Fibroblast of pulmonary artery (primary cell): ENCODE measurements at regions not wholly inside any gene's neighbourhood (a gene's known extent, or its start where the extent isn't known, plus 50 kb on each side); places are given as distances from the start of the nearest gene placed in this dataset.
A peak's percentile ranks its signal among the peaks of the same experiment; 100 is the strongest.

Experiments
- DNase-seq: peaks from one replicate; pipeline ENCODE4 v3.0.0-alpha.2; 2010; ENCODE audit warnings: low read depth
- H3K4me3 ChIP-seq: replicated peaks from 2 replicates; pipeline ENCODE4 v1.5.1; 2011; ENCODE audit warnings: low read depth, mild to moderate bottlenecking, control low read depth, low read length, moderate library complexity
- CTCF ChIP-seq: IDR thresholded peaks from 2 replicates; pipeline ENCODE4 v1.5.1; 2011; ENCODE audit warnings: mild to moderate bottlenecking, control low read depth, low read length, inconsistent platforms; ENCODE audit errors: missing control alignments

GRCh38 chr17:77577491-77577890, 381.0 kb upstream of the TNRC6C start:
- H3K4me3 ChIP-seq = no peak overlapping the region
- DNase-seq = no peak
- TF ChIP-seq CTCF = no peak

GRCh38 chr17:77579131-77579530, 379.4 kb upstream of the TNRC6C start:
- TF ChIP-seq CTCF = no peak
- DNase-seq = no peak
- no peak overlapping the region for H3K4me3 ChIP-seq

- TF ChIP-seq CTCF = no peak
- DNase-seq = no peak
- no peak overlapping the region for H3K4me3 ChIP-seq
These were observed 378.8 kb upstream of the TNRC6C start for GRCh38 chr17:77579682-77580081.

GRCh38 chr17:77580531-77581270, 377.8 kb upstream of the TNRC6C start:
- no peak overlapping the region for H3K4me3 ChIP-seq
- TF ChIP-seq CTCF = no peak

GRCh38 chr17:77581480-77581879, 377.0 kb upstream of the TNRC6C start:
- H3K4me3 ChIP-seq = no peak overlapping the region
- peak; percentile 23 for DNase-seq
- no peak for TF ChIP-seq CTCF

More at GRCh38 chr17:77580531-77581270, 377.8 kb upstream of the TNRC6C start:
- DNase-seq = no peak

GRCh38 chr17:77585142-77585860, 373.2 kb upstream of the TNRC6C start:
- no peak for TF ChIP-seq CTCF
- DNase-seq = no peak
- no peak overlapping the region for H3K4me3 ChIP-seq
